Right kidney (tissue), 1 donor: ENCODE measurements at regions not wholly inside any gene's neighbourhood (a gene's known extent, or its start where the extent isn't known, plus 50 kb on each side); places are given as distances from the start of the nearest gene placed in this dataset.

Experiments
- DNase-seq: peaks from one replicate; pipeline ENCODE4 v3.0.0-alpha.2; 2016

GRCh38 chr5:79871364-79872120 is 119.5 kb downstream of the MTX3 start:
- no peak for DNase-seq

- DNase-seq, result no peak
These were observed 122.8 kb downstream of the MTX3 start for GRCh38 chr5:79868163-79868670.

- no peak for DNase-seq
These were observed 125.5 kb downstream of the MTX3 start for GRCh38 chr5:79865579-79865978.

GRCh38 chr5:79864364-79864763 is 126.7 kb downstream of the MTX3 start:
- no peak for DNase-seq

GRCh38 chr5:79859588-79859987 is 131.5 kb downstream of the MTX3 start:
- no peak for DNase-seq

GRCh38 chr5:79858410-79858723 is 132.7 kb downstream of the MTX3 start:
- no peak for DNase-seq

GRCh38 chr5:79857714-79858409 is 133.2 kb downstream of the MTX3 start:
- peak; percentile 54 for DNase-seq

GRCh38 chr5:79856456-79857055 is 134.5 kb downstream of the MTX3 start:
- no peak for DNase-seq

- no peak for DNase-seq
These were observed 137.2 kb downstream of the MTX3 start for GRCh38 chr5:79853676-79854418.

- no peak for DNase-seq
These were observed 138.0 kb downstream of the MTX3 start for GRCh38 chr5:79853028-79853427.

GRCh38 chr5:79851391-79851863 is 139.6 kb downstream of the MTX3 start:
- DNase-seq, result no peak

GRCh38 chr5:79850941-79851340 is 140.1 kb downstream of the MTX3 start:
- no peak for DNase-seq

GRCh38 chr5:79850316-79850822 is 140.7 kb downstream of the MTX3 start:
- no peak for DNase-seq

GRCh38 chr5:79849486-79850315 is 141.4 kb downstream of the MTX3 start:
- DNase-seq, result no peak
